Urinary bladder (tissue), 3 donors: ENCODE measurements at regions not wholly inside any gene's neighbourhood (a gene's known extent, or its start where the extent isn't known, plus 50 kb on each side); places are given as distances from the start of the nearest gene placed in this dataset.
A peak's percentile ranks its signal among the peaks of the same experiment; 100 is the strongest.

Source experiments
- DNase-seq: peaks from one replicate; pipeline ENCODE4 v3.0.0-alpha.2; 2015; ENCODE audit errors: extremely low spot score
- H3K27ac ChIP-seq: one replicate; pipeline ENCODE4 v1.5.1; 2013; ENCODE audit warnings: low read depth, mild to moderate bottlenecking, moderate library complexity
- H3K36me3 ChIP-seq: one replicate; pipeline ENCODE4 v1.6.1; 2013; ENCODE audit warnings: mild to moderate bottlenecking, moderate library complexity; ENCODE audit not compliant: insufficient read depth
- H3K4me1 ChIP-seq: one replicate; pipeline ENCODE4 v1.6.1; 2013; ENCODE audit warnings: mild to moderate bottlenecking, moderate library complexity; ENCODE audit not compliant: insufficient read depth
- H3K4me3 ChIP-seq: one replicate; pipeline ENCODE4 v1.5.1; 2013; ENCODE audit warnings: low read depth, low read length
- WGBS: extraction: QIAGEN DNeasy Blood & Tissue Kit; methylation state at CpG from one replicate; pipeline ENCODE4 v1.1.7; 2013; 5-methylcytosine and 5-hydroxymethylcytosine counted together
- donor health status: healthy with polysubstance abuse.
- donor health status: healthy.

GRCh38 chr12:3336606-3337311 is 154.2 kb upstream of the PRMT8 start:
- no peak overlapping the region for H3K27ac ChIP-seq
- H3K4me1 ChIP-seq: no peaks in the 10 kb centered on the region
- 63% methylated on average over 13 of the region's 13 CpGs for WGBS
- peak; percentile 6 for DNase-seq
- H3K4me3 ChIP-seq: no peak overlapping the region
- no peaks in the 10 kb centered on the region for H3K36me3 ChIP-seq

- no peaks in the 10 kb centered on the region for H3K4me1 ChIP-seq
- WGBS: 97% methylated on average over 5 of the region's 5 CpGs
Measured at GRCh38 chr12:3337944-3338343, 153.1 kb upstream of the PRMT8 start.

GRCh38 chr12:3339221-3339620 is 151.8 kb upstream of the PRMT8 start:
- no peaks in the 10 kb centered on the region for H3K36me3 ChIP-seq
- no peak overlapping the region for H3K27ac ChIP-seq
- DNase-seq: no peak
- 94% methylated on average over 7 of the region's 7 CpGs for WGBS
- H3K4me3 ChIP-seq: no peak overlapping the region
- H3K4me1 ChIP-seq: no peaks in the 10 kb centered on the region

More at GRCh38 chr12:3337944-3338343, 153.1 kb upstream of the PRMT8 start:
- Histone ChIP-seq H3K36me3 (no peaks in the 10 kb centered on the region), H3K4me3 (no peak overlapping the region), H3K27ac (no peak overlapping the region)
- DNase-seq: no peak

- WGBS: 23% methylated on average over 4 of the region's 4 CpGs
Measured at GRCh38 chr12:3341594-3341993, 149.4 kb upstream of the PRMT8 start.

GRCh38 chr12:3342051-3342450 is 149.0 kb upstream of the PRMT8 start:
- Histone ChIP-seq H3K36me3 (no peaks in the 10 kb centered on the region), H3K27ac (no peak overlapping the region), H3K4me3 (no peak overlapping the region), H3K4me1 (no peaks in the 10 kb centered on the region)
- no peak for DNase-seq
- 12% methylated on average over 8 of the region's 8 CpGs for WGBS

More at GRCh38 chr12:3341594-3341993, 149.4 kb upstream of the PRMT8 start:
- Histone ChIP-seq H3K36me3 (no peaks in the 10 kb centered on the region), H3K4me1 (no peaks in the 10 kb centered on the region), H3K4me3 (no peak overlapping the region), H3K27ac (no peak overlapping the region)
- DNase-seq: no peak

- DNase-seq: no peak
- H3K36me3 ChIP-seq: no peaks in the 10 kb centered on the region
- 88% methylated on average over 5 of the region's 5 CpGs for WGBS
- H3K27ac ChIP-seq: no peak overlapping the region
- no peak overlapping the region for H3K4me3 ChIP-seq
- no peaks in the 10 kb centered on the region for H3K4me1 ChIP-seq
Measured at GRCh38 chr12:3348055-3348454, 142.9 kb upstream of the PRMT8 start.

- DNase-seq: no peak
- H3K27ac ChIP-seq: no peak overlapping the region
- H3K4me1 ChIP-seq: no peaks in the 10 kb centered on the region
- no peak overlapping the region for H3K4me3 ChIP-seq
- 83% methylated on average over 4 of the region's 4 CpGs for WGBS
- H3K36me3 ChIP-seq: no peaks in the 10 kb centered on the region
Measured at GRCh38 chr12:3350432-3350831, 140.6 kb upstream of the PRMT8 start.

- H3K36me3 ChIP-seq: no peaks in the 10 kb centered on the region
- no peak overlapping the region for H3K27ac ChIP-seq
- no peak for DNase-seq
- WGBS: 84% methylated on average over 4 of the region's 4 CpGs
- H3K4me3 ChIP-seq: no peak overlapping the region
- H3K4me1 ChIP-seq: no peaks in the 10 kb centered on the region
Measured at GRCh38 chr12:3351731-3352130, 139.3 kb upstream of the PRMT8 start.

GRCh38 chr12:3352230-3352629 is 138.8 kb upstream of the PRMT8 start:
- Histone ChIP-seq H3K4me3 (no peak overlapping the region), H3K27ac (no peak overlapping the region), H3K36me3 (no peaks in the 10 kb centered on the region), H3K4me1 (no peaks in the 10 kb centered on the region)
- DNase-seq: no peak
- WGBS: 84% methylated on average over 6 of the region's 6 CpGs

GRCh38 chr12:3353621-3354020 is 137.4 kb upstream of the PRMT8 start:
- Histone ChIP-seq H3K36me3 (no peaks in the 10 kb centered on the region), H3K27ac (no peak overlapping the region), H3K4me1 (no peaks in the 10 kb centered on the region), H3K4me3 (no peak overlapping the region)
- DNase-seq: no peak
- WGBS: 84% methylated on average over 9 of the region's 9 CpGs

- WGBS: 91% methylated on average over 3 of the region's 3 CpGs
- Histone ChIP-seq H3K4me3 (no peak overlapping the region), H3K36me3 (no peaks in the 10 kb centered on the region), H3K27ac (no peak overlapping the region), H3K4me1 (no peaks in the 10 kb centered on the region)
- DNase-seq: no peak
Measured at GRCh38 chr12:3354586-3354985, 136.4 kb upstream of the PRMT8 start.

- DNase-seq: no peak
- H3K27ac ChIP-seq: no peak overlapping the region
- no peaks in the 10 kb centered on the region for H3K36me3 ChIP-seq
- H3K4me1 ChIP-seq: no peaks in the 10 kb centered on the region
- no peak overlapping the region for H3K4me3 ChIP-seq
- 43% methylated on average over 9 of the region's 9 CpGs for WGBS
Measured at GRCh38 chr12:3355378-3355900, 135.6 kb upstream of the PRMT8 start.

GRCh38 chr12:3357950-3358525 is 133.0 kb upstream of the PRMT8 start:
- 87% methylated on average over 8 of the region's 8 CpGs for WGBS
- Histone ChIP-seq H3K27ac (no peak overlapping the region), H3K4me3 (no peak overlapping the region), H3K4me1 (no peaks in the 10 kb centered on the region), H3K36me3 (no peaks in the 10 kb centered on the region)
- no peak for DNase-seq

- DNase-seq: no peak
- WGBS: 92% methylated on average over 2 of the region's 2 CpGs
- H3K4me1 ChIP-seq: no peaks in the 10 kb centered on the region
- no peak overlapping the region for H3K4me3 ChIP-seq
- H3K36me3 ChIP-seq: no peaks in the 10 kb centered on the region
- H3K27ac ChIP-seq: no peak overlapping the region
Measured at GRCh38 chr12:3359478-3359877, 131.5 kb upstream of the PRMT8 start.
